ENCODE measurements at regions not wholly inside any gene's neighbourhood (a gene's known extent, or its start where the extent isn't known, plus 50 kb on each side); places are given as distances from the start of the nearest gene placed in this dataset.

GRCh38 chr20:52847029-52847660 lies 125.0 kb upstream of the TSHZ2 start:
- H4K20me1 ChIP-seq (ENCODE audit: low read length): no peaks in the 10 kb centered on the region
- no peaks in the 10 kb centered on the region for H3K9me3 ChIP-seq (ENCODE audit: low read length)
- no TSS peak for BruUV-seq (replicated peaks)
- H3K4me1 ChIP-seq (ENCODE audit: insufficient read depth, low read length): no peaks in the 10 kb centered on the region
- no peak overlapping the region for H3K9ac ChIP-seq (ENCODE audit: low read length)
- no peak overlapping the region for H3K27ac ChIP-seq (ENCODE audit: low read length)
- no peaks in the 10 kb centered on the region; the same call in 1 of the 2 replicates for H3K27me3 ChIP-seq (ENCODE audit: low read length)
- ChIA-PET CTCF (no interaction called here), POLR2A (ENCODE audit: unreplicated experiment) (no interaction called here)
- no peak overlapping the region for H3K4me3 ChIP-seq (ENCODE audit: low read length)
- no peak for ATAC-seq
- TF ChIP-seq EZH2phosphoT487 (IDR thresholded peaks at IDR 0.05; ENCODE audit: borderline replicate concordance, low read length): no peak
- TF ChIP-seq, protein P1, sequence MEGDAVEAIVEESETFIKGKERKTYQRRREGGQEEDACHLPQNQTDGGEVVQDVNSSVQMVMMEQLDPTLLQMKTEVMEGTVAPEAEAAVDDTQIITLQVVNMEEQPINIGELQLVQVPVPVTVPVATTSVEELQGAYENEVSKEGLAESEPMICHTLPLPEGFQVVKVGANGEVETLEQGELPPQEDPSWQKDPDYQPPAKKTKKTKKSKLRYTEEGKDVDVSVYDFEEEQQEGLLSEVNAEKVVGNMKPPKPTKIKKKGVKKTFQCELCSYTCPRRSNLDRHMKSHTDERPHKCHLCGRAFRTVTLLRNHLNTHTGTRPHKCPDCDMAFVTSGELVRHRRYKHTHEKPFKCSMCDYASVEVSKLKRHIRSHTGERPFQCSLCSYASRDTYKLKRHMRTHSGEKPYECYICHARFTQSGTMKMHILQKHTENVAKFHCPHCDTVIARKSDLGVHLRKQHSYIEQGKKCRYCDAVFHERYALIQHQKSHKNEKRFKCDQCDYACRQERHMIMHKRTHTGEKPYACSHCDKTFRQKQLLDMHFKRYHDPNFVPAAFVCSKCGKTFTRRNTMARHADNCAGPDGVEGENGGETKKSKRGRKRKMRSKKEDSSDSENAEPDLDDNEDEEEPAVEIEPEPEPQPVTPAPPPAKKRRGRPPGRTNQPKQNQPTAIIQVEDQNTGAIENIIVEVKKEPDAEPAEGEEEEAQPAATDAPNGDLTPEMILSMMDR (conservative IDR thresholded peaks at IDR 0.05; ENCODE audit: low read depth, low read length): no peak
- H3K79me2 ChIP-seq (ENCODE audit: low read length): no peaks in the 10 kb centered on the region
- DNase-seq: no peak
- no peak overlapping the region for H3K4me2 ChIP-seq (ENCODE audit: low read length)
- H3K9me2 ChIP-seq (replicated peaks; ENCODE audit: low read length): no peaks in the 10 kb centered on the region
- no peak overlapping the region for H2AFZ ChIP-seq (ENCODE audit: low read length)
- no peaks in the 10 kb centered on the region for H3K36me3 ChIP-seq (ENCODE audit: low read depth, low read length)
- intact Hi-C loops (cut with micrococcal nuclease): no loop called here
- H3F3A ChIP-seq (ENCODE audit: low read length, unreplicated experiment): no peaks in the 10 kb centered on the region

- Histone ChIP-seq H2AFZ (ENCODE audit: low read length) (no peak overlapping the region), H3F3A (ENCODE audit: low read length, unreplicated experiment) (no peaks in the 10 kb centered on the region), H3K27ac (ENCODE audit: low read length) (no peak overlapping the region), H4K20me1 (ENCODE audit: low read length) (no peaks in the 10 kb centered on the region), H3K27me3 (ENCODE audit: low read length) (peaks cover 16% of the 10 kb centered on the region), H3K79me2 (ENCODE audit: low read length) (no peaks in the 10 kb centered on the region), H3K9me3 (ENCODE audit: low read length) (no peaks in the 10 kb centered on the region), H3K9ac (ENCODE audit: low read length) (no peak overlapping the region), H3K36me3 (ENCODE audit: low read depth, low read length) (no peaks in the 10 kb centered on the region), H3K4me2 (ENCODE audit: low read length) (no peak overlapping the region), H3K9me2 (replicated peaks; ENCODE audit: low read length) (no peaks in the 10 kb centered on the region), H3K4me1 (ENCODE audit: insufficient read depth, low read length) (no peaks in the 10 kb centered on the region), H3K4me3 (ENCODE audit: low read length) (no peak overlapping the region)
- ATAC-seq (no peak), DNase-seq (no peak)
- ChIA-PET CTCF (no interaction called here), POLR2A (ENCODE audit: unreplicated experiment) (no interaction called here)
- intact Hi-C loops (cut with micrococcal nuclease): no loop called here
- no TSS peak for BruUV-seq (replicated peaks)
- no peak for TF ChIP-seq EZH2 (IDR thresholded peaks at IDR 0.05; ENCODE audit: low read length, unreplicated experiment)
- no peak for TF ChIP-seq EZH2phosphoT487 (IDR thresholded peaks at IDR 0.05; ENCODE audit: borderline replicate concordance, low read length)
- TF ChIP-seq, protein P1 (conservative IDR thresholded peaks at IDR 0.05; ENCODE audit: low read depth, low read length): no peak
Observed at GRCh38 chr20:52845044-52845443, 127.1 kb upstream of the TSHZ2 start.

DNA sequence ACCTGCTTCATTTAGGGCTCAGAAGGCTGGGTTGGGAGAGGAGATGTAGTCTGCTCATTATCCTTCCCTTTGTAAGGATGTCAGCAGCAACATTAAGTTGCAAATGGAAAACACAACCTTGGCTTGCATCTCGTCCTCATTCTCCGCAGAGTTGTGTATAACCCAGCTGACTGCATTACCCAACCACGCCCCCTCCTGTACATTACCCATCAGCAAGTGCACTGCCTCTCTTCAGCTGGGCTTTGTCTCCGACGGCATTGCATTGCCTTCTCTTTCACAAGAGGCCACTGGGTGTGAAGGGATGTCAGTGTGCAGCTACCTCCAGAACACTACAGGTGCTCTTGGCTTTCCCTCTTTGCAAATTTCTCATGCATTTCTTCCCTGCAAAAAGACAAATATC lies 128.7 kb upstream of the TSHZ2 start:
- POLR2A ChIA-PET (ENCODE audit: unreplicated experiment): no interaction called here
- DNase-seq: no peak
- Histone ChIP-seq H3K36me3 (ENCODE audit: low read depth, low read length) (no peaks in the 10 kb centered on the region), H2AFZ (ENCODE audit: low read length) (no peak overlapping the region), H3K27me3 (ENCODE audit: low read length) (peaks cover 26% of the 10 kb centered on the region), H3K9me2 (replicated peaks; ENCODE audit: low read length) (no peaks in the 10 kb centered on the region), H3K9me3 (ENCODE audit: low read length) (no peaks in the 10 kb centered on the region), H3F3A (ENCODE audit: low read length, unreplicated experiment) (no peaks in the 10 kb centered on the region), H3K4me1 (ENCODE audit: insufficient read depth, low read length) (no peaks in the 10 kb centered on the region), H3K9ac (ENCODE audit: low read length) (no peak overlapping the region), H3K79me2 (ENCODE audit: low read length) (no peaks in the 10 kb centered on the region), H3K4me2 (ENCODE audit: low read length) (no peak overlapping the region), H3K4me3 (ENCODE audit: low read length) (no peak overlapping the region), H3K27ac (ENCODE audit: low read length) (no peak overlapping the region), H4K20me1 (ENCODE audit: low read length) (no peaks in the 10 kb centered on the region)
- intact Hi-C loops (cut with micrococcal nuclease): no loop called here
- no peak for TF ChIP-seq EZH2phosphoT487 (IDR thresholded peaks at IDR 0.05; ENCODE audit: borderline replicate concordance, low read length)
- no peak for TF ChIP-seq EZH2 (IDR thresholded peaks at IDR 0.05; ENCODE audit: low read length, unreplicated experiment)
- CTCF ChIA-PET: no interaction called here
- no peak for ATAC-seq
- BruUV-seq (replicated peaks): no TSS peak
